RWPE2 (cell line): ENCODE measurements at regions not wholly inside any gene's neighbourhood (a gene's known extent, or its start where the extent isn't known, plus 50 kb on each side); places are given as distances from the start of the nearest gene placed in this dataset.

Source experiments
- ATAC-seq: fragments of 200-7000 bp; cut with Tn5 transposase; 3 replicates; pipeline ENCODE4 v1.9.1; 2021; ENCODE audit warnings: low read depth
- DNase-seq: peaks from one replicate; pipeline ENCODE4 v3.0.0-alpha.2; 2020; ENCODE audit warnings: low spot score
- H3K27ac ChIP-seq: fragments of 450-650 bp; 2 replicates; pipeline ENCODE4 v1.5.1; 2017; ENCODE audit warnings: mild to moderate bottlenecking; ENCODE audit not compliant: poor library complexity, severe bottlenecking
- H3K27me3 ChIP-seq: fragments of 250-450 bp; sonication (Bioruptor Pico); 2 replicates; pipeline ENCODE4 v1.5.1; 2021; ENCODE audit warnings: mild to moderate bottlenecking, moderate library complexity; ENCODE audit not compliant: insufficient read depth, poor library complexity, severe bottlenecking
- H3K36me3 ChIP-seq: fragments of 250-450 bp; sonication (Bioruptor Pico); 2 replicates; pipeline ENCODE4 v1.5.1; 2020; ENCODE audit warnings: low read depth, mild to moderate bottlenecking, moderate library complexity
- H3K4me1 ChIP-seq: fragments of 250-450 bp; sonication (Bioruptor Pico); 2 replicates; pipeline ENCODE4 v1.5.1; 2021; ENCODE audit warnings: mild to moderate bottlenecking, moderate library complexity; ENCODE audit not compliant: insufficient read depth, poor library complexity, severe bottlenecking
- H3K4me3 ChIP-seq: fragments of 250-450 bp; sonication (Bioruptor Pico); 2 replicates; pipeline ENCODE4 v1.5.1; 2021; ENCODE audit warnings: mild to moderate bottlenecking, moderate library complexity; ENCODE audit not compliant: severe bottlenecking
- H3K9me3 ChIP-seq: fragments of 250-450 bp; sonication (Bioruptor Pico); 2 replicates; pipeline ENCODE4 v1.5.1; 2021; ENCODE audit warnings: mild to moderate bottlenecking, moderate library complexity; ENCODE audit not compliant: severe bottlenecking
- TF ChIP-seq, protein P1 (sequence below): fragments of 450-650 bp; IDR thresholded peaks from one replicate; pipeline ENCODE4 v1.5.1; 2017; ENCODE audit warnings: mild to moderate bottlenecking, moderate library complexity; ENCODE audit not compliant: poor library complexity, severe bottlenecking

DNA sequence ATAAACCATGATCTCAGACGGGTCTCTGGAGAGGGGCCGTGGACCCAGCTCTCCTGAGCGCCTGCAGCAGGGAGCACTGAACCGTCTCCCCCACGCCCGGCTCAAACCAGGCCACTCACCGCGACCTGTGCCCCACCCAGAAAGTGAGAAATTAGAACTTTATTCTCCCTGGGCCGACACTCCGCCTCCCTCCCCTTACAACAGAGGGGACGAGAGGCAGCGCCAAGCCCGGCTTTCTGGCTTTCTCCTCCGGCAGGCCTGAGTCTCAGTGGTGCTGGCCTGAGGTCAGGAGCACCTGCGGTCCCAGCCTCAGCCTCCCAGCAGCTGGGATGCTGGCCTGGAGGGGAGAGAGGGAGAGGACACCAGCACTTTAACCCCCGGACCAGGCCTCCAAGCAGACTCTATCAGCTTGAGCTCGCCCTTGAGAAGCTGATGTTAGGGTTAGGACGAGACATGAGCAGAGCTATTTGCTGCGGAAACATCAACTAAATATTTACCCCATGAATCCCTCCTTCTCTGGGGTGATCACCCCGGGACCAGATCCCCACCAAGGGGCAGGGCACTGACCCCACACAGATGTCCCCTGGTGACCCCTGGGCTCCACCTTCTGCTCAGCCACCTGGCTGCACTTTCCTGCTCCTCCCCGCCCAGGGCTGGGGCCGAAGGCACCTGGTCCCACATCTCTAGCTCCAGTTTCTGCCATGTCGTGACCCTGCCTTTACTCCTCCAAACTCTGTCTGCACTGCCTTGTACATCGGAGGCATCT is 856.3 kb upstream of the SALL3 start:
- H3K36me3 ChIP-seq = no peaks in the 10 kb centered on the region
- TF ChIP-seq, protein P1, sequence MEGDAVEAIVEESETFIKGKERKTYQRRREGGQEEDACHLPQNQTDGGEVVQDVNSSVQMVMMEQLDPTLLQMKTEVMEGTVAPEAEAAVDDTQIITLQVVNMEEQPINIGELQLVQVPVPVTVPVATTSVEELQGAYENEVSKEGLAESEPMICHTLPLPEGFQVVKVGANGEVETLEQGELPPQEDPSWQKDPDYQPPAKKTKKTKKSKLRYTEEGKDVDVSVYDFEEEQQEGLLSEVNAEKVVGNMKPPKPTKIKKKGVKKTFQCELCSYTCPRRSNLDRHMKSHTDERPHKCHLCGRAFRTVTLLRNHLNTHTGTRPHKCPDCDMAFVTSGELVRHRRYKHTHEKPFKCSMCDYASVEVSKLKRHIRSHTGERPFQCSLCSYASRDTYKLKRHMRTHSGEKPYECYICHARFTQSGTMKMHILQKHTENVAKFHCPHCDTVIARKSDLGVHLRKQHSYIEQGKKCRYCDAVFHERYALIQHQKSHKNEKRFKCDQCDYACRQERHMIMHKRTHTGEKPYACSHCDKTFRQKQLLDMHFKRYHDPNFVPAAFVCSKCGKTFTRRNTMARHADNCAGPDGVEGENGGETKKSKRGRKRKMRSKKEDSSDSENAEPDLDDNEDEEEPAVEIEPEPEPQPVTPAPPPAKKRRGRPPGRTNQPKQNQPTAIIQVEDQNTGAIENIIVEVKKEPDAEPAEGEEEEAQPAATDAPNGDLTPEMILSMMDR = no peak
- DNase-seq (no peak), ATAC-seq (no peak)
- no peaks in the 10 kb centered on the region for H3K27me3 ChIP-seq
- H3K9me3 ChIP-seq = no peaks in the 10 kb centered on the region
- no peak overlapping the region for H3K27ac ChIP-seq
- H3K4me3 ChIP-seq = no peak overlapping the region
- no peaks in the 10 kb centered on the region for H3K4me1 ChIP-seq

DNA sequence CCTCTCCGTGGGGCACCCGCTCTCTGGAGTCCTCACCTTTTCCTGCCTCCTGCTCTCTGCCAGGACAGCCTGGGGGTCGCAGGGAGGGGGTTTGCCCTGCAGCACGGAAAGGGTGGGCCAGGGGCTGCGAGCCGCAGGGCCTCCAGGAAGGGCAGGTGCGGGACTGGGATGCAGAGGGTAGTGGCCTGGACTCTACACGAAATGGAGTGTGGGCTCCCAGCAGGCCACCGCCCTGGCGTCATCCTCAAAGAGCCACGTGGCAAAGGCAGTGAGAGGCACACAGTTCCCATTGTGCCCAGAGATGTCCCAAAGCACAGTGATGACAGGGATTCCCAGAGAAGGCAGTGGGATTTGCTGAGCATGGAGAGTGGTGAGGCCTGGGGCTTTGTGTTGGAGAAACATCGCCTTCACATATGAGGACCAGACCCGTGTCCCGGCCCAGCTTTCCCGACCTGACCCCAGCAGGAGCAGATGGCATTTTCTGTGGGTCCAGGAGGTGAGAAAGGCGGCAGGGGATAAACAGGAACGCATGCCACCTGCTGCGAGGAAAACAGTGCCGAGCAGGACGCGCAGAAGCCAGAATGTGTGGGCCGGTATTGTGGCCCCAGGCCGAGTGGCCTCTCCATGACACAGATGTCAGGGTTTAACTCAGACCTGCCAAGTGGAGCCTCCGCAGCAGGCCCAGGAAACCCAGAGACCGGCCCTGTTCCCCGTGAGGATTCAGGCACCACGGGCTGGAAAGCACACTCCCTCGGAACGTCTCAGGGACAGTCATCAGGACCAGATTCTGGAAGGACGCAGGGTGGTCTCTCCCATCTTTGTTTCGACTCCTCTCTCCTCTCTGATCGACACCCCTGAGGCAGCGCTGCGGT is 855.5 kb upstream of the SALL3 start:
- DNase-seq (no peak), ATAC-seq (no peak)
- Histone ChIP-seq H3K9me3 (no peaks in the 10 kb centered on the region), H3K4me3 (no peak overlapping the region), H3K4me1 (no peaks in the 10 kb centered on the region), H3K27ac (no peak overlapping the region), H3K27me3 (no peaks in the 10 kb centered on the region), H3K36me3 (no peaks in the 10 kb centered on the region)
- TF ChIP-seq, protein P1 = no peak

DNA sequence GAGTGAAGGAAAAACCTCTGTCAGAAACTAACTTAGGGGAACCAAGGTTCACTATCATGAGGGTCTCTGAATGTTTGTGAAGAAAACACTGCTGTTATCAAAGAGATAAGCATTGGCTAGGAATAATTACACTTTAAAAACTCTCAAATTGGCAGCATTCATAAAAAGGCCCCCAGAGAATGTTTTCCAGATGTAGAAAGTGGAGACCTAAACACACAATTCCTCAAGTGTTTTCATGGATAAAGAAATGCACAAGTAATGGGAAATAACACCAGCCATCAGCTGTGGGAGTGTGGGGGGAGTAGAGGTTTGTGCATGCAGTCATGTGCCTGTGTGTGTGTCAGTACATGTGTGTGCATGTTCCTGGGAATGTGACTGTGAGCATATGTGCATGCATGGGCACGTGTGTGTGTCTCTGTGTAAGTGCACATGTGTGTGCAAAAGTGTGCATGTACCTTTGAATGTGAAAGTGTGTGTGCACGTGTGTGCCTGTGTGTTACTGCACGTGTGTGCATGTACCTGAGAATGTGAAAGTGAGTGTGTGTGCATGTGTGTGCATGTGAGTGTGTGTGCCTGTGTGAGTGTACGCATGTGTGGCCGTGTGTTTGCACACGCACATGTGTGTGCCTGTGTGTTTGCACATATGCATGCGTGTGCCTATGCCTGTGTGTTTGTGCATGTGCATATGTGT is 854.3 kb upstream of the SALL3 start:
- Histone ChIP-seq H3K27me3 (no peaks in the 10 kb centered on the region), H3K9me3 (no peaks in the 10 kb centered on the region), H3K4me1 (no peaks in the 10 kb centered on the region), H3K36me3 (no peaks in the 10 kb centered on the region), H3K4me3 (no peak overlapping the region), H3K27ac (no peak overlapping the region)
- TF ChIP-seq, protein P1 = no peak
- DNase-seq = no peak
- ATAC-seq = no peak

DNA sequence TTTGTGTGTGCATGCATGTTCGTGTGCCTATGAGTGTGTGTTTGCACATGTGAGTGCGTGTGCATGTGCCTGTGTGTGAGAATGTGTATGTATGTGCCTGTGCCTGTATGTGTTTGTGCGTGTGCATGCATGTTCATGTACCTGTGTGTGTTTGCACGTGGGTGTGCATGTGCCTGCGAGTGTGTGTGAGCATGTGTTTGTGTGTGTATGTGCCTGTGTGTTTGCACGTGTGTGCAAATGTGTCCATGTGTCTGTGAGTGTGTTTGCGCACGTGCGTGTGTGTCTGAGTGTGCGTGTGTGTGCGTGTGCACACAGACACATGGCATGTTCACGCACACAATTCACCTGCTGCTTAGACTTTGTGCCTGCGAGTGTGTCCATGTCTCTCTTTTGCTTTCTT is 853.5 kb upstream of the SALL3 start:
- TF ChIP-seq, protein P1 = no peak
- no peak overlapping the region for H3K4me3 ChIP-seq
- no peaks in the 10 kb centered on the region for H3K9me3 ChIP-seq
- H3K36me3 ChIP-seq = no peaks in the 10 kb centered on the region
- no peaks in the 10 kb centered on the region for H3K4me1 ChIP-seq
- H3K27me3 ChIP-seq = no peaks in the 10 kb centered on the region
- DNase-seq (no peak), ATAC-seq (no peak)
- H3K27ac ChIP-seq = no peak overlapping the region
